Fibroblast of skin of abdomen (primary cell): ENCODE measurements at regions not wholly inside any gene's neighbourhood (a gene's known extent, or its start where the extent isn't known, plus 50 kb on each side); places are given as distances from the start of the nearest gene placed in this dataset.
A peak's percentile ranks its signal among the peaks of the same experiment; 100 is the strongest.
"Not testable (repeated sequence)": the region's sequence is repeated elsewhere in the genome, so short reads cannot be mapped to it uniquely, and the experiment has no call there.

Experiments
- DNase-seq: peaks from one replicate; pipeline ENCODE4 v3.0.0-alpha.2; 2013

- DNase-seq, result peak; percentile 48
Measured at GRCh38 chr4:162938738-162939485, 227.8 kb downstream of the NAF1 start.

- no peak for DNase-seq
Measured at GRCh38 chr4:162935214-162935613, 231.5 kb downstream of the NAF1 start.

- DNase-seq, result no peak
Measured at GRCh38 chr4:162931286-162931685, 235.4 kb downstream of the NAF1 start.

- no peak for DNase-seq
Measured at GRCh38 chr4:162921178-162921785, 245.4 kb downstream of the NAF1 start.

- no peak for DNase-seq
Measured at GRCh38 chr4:162920649-162921048, 246.0 kb downstream of the NAF1 start.

- DNase-seq, result no peak
Measured at GRCh38 chr4:162912482-162912881, 254.2 kb downstream of the NAF1 start.

GRCh38 chr4:162911349-162911748 lies 255.3 kb downstream of the NAF1 start:
- DNase-seq, result no peak

- no peak for DNase-seq
Measured at GRCh38 chr4:162909952-162910351, 256.7 kb downstream of the NAF1 start.

GRCh38 chr4:162894387-162894786 lies 272.3 kb downstream of the NAF1 start:
- DNase-seq, result no peak

- peak; percentile 67 for DNase-seq
Measured at GRCh38 chr4:162891788-162892707, 274.6 kb downstream of the NAF1 start.

GRCh38 chr4:162878096-162878495 lies 288.6 kb downstream of the NAF1 start:
- no peak for DNase-seq

- DNase-seq, result no peak
Measured at GRCh38 chr4:162874748-162875147, 291.9 kb downstream of the NAF1 start.

GRCh38 chr4:162871990-162872389 lies 294.7 kb downstream of the NAF1 start:
- no peak for DNase-seq

- DNase-seq, result no peak
Measured at GRCh38 chr4:162869157-162869556, 297.5 kb downstream of the NAF1 start.

- DNase-seq, result no peak
Measured at GRCh38 chr4:162866565-162866964, 300.1 kb downstream of the NAF1 start.

GRCh38 chr4:162865102-162865501 lies 301.6 kb downstream of the NAF1 start:
- DNase-seq, result no peak

- no peak for DNase-seq
Measured at GRCh38 chr4:162853788-162854187, 312.9 kb downstream of the NAF1 start.

GRCh38 chr4:162852642-162853041 lies 314.0 kb downstream of the NAF1 start:
- DNase-seq, result no peak

- DNase-seq, result not testable (repeated sequence)
Measured at GRCh38 chr4:162851241-162851758, 315.4 kb downstream of the NAF1 start.

GRCh38 chr4:162849937-162850336 lies 316.8 kb downstream of the NAF1 start:
- no peak for DNase-seq

GRCh38 chr4:162847945-162848549 lies 318.6 kb downstream of the NAF1 start:
- no peak for DNase-seq

GRCh38 chr4:162841753-162842152 lies 324.9 kb downstream of the NAF1 start:
- DNase-seq, result no peak

- DNase-seq, result no peak
Measured at GRCh38 chr4:162839814-162840213, 326.9 kb downstream of the NAF1 start.
